ENCODE measurements at regions not wholly inside any gene's neighbourhood (a gene's known extent, or its start where the extent isn't known, plus 50 kb on each side); places are given as distances from the start of the nearest gene placed in this dataset.
"Not testable (repeated sequence)": the region's sequence is repeated elsewhere in the genome, so short reads cannot be mapped to it uniquely, and the experiment has no call there.

- POLR2A ChIA-PET; H3K27me3 ChIP-seq (replicated peaks; ENCODE audit: control insufficient read depth, insufficient read depth, low read length); H3K27ac Mint-ChIP-seq (ENCODE audit: unreplicated experiment); H3K4me1 Mint-ChIP-seq (ENCODE audit: low read depth, unreplicated experiment); H3K36me3 ChIP-seq (ENCODE audit: control insufficient read depth, insufficient read depth, low read length); BruUV-seq (replicated peaks); H3K9me3 Mint-ChIP-seq (ENCODE audit: unreplicated experiment); H3K27me3 Mint-ChIP-seq (ENCODE audit: insufficient read depth, unreplicated experiment); intact Hi-C loops (cut with micrococcal nuclease; ENCODE audit: unreplicated experiment); H3K4me3 ChIP-seq (ENCODE audit: low read depth, low read length); H3K9me3 ChIP-seq; CTCF ChIA-PET; H3K4me1 ChIP-seq; H3K4me3 Mint-ChIP-seq (ENCODE audit: unreplicated experiment); H3K36me3 Mint-ChIP-seq (ENCODE audit: insufficient read depth, unreplicated experiment): not testable (repeated sequence)
- DNase-seq, result peak in 1 of 2 experiments; percentile 49
These were observed 2835.6 kb downstream of the RPIA start for GRCh38 chr2:91527056-91527455.

- not testable (repeated sequence) for H3K27me3 Mint-ChIP-seq (ENCODE audit: insufficient read depth, unreplicated experiment)
These were observed 2836.1 kb downstream of the RPIA start for GRCh38 chr2:91527491-91528031.

GRCh38 chr2:91528361-91528760 is 2836.9 kb downstream of the RPIA start:
- BruUV-seq (replicated peaks); H3K4me3 Mint-ChIP-seq (ENCODE audit: unreplicated experiment); H3K27me3 Mint-ChIP-seq (ENCODE audit: insufficient read depth, unreplicated experiment); H3K27me3 ChIP-seq (replicated peaks; ENCODE audit: control insufficient read depth, insufficient read depth, low read length); POLR2A ChIA-PET; H3K36me3 Mint-ChIP-seq (ENCODE audit: insufficient read depth, unreplicated experiment); CTCF ChIA-PET; H3K9me3 ChIP-seq; H3K36me3 ChIP-seq (ENCODE audit: control insufficient read depth, insufficient read depth, low read length); H3K4me1 Mint-ChIP-seq (ENCODE audit: low read depth, unreplicated experiment); intact Hi-C loops (cut with micrococcal nuclease; ENCODE audit: unreplicated experiment); H3K27ac Mint-ChIP-seq (ENCODE audit: unreplicated experiment); H3K9me3 Mint-ChIP-seq (ENCODE audit: unreplicated experiment); H3K4me3 ChIP-seq (ENCODE audit: low read depth, low read length); H3K4me1 ChIP-seq: not testable (repeated sequence)
- peak in 1 of 2 experiments; percentile 34 for DNase-seq

More at GRCh38 chr2:91527491-91528031, 2836.1 kb downstream of the RPIA start:
- POLR2A ChIA-PET; H3K4me1 ChIP-seq; H3K9me3 Mint-ChIP-seq (ENCODE audit: unreplicated experiment); H3K27ac Mint-ChIP-seq (ENCODE audit: unreplicated experiment); H3K9me3 ChIP-seq; H3K4me3 ChIP-seq (ENCODE audit: low read depth, low read length); H3K27me3 ChIP-seq (replicated peaks; ENCODE audit: control insufficient read depth, insufficient read depth, low read length); intact Hi-C loops (cut with micrococcal nuclease; ENCODE audit: unreplicated experiment); H3K36me3 Mint-ChIP-seq (ENCODE audit: insufficient read depth, unreplicated experiment); H3K4me3 Mint-ChIP-seq (ENCODE audit: unreplicated experiment); BruUV-seq (replicated peaks); H3K36me3 ChIP-seq (ENCODE audit: control insufficient read depth, insufficient read depth, low read length); H3K4me1 Mint-ChIP-seq (ENCODE audit: low read depth, unreplicated experiment); CTCF ChIA-PET: not testable (repeated sequence)
- DNase-seq, result peak in 1 of 2 experiments; percentile 37

- DNase-seq, result peak in 1 of 2 experiments; percentile 15
- BruUV-seq (replicated peaks); H3K27ac Mint-ChIP-seq (ENCODE audit: unreplicated experiment); H3K9me3 Mint-ChIP-seq (ENCODE audit: unreplicated experiment); H3K4me1 Mint-ChIP-seq (ENCODE audit: low read depth, unreplicated experiment); H3K4me3 ChIP-seq (ENCODE audit: low read depth, low read length); H3K36me3 ChIP-seq (ENCODE audit: control insufficient read depth, insufficient read depth, low read length); intact Hi-C loops (cut with micrococcal nuclease; ENCODE audit: unreplicated experiment); CTCF ChIA-PET; H3K36me3 Mint-ChIP-seq (ENCODE audit: insufficient read depth, unreplicated experiment); H3K4me3 Mint-ChIP-seq (ENCODE audit: unreplicated experiment); H3K9me3 ChIP-seq; H3K27me3 Mint-ChIP-seq (ENCODE audit: insufficient read depth, unreplicated experiment); H3K27me3 ChIP-seq (replicated peaks; ENCODE audit: control insufficient read depth, insufficient read depth, low read length); H3K4me1 ChIP-seq; POLR2A ChIA-PET: not testable (repeated sequence)
These were observed 2844.6 kb downstream of the RPIA start for GRCh38 chr2:91536109-91536508.

GRCh38 chr2:91536549-91537263 is 2845.2 kb downstream of the RPIA start:
- H3K4me3 ChIP-seq (ENCODE audit: low read depth, low read length); H3K27me3 Mint-ChIP-seq (ENCODE audit: insufficient read depth, unreplicated experiment); H3K9me3 ChIP-seq; BruUV-seq (replicated peaks); H3K27ac Mint-ChIP-seq (ENCODE audit: unreplicated experiment); H3K4me3 Mint-ChIP-seq (ENCODE audit: unreplicated experiment); intact Hi-C loops (cut with micrococcal nuclease; ENCODE audit: unreplicated experiment); H3K36me3 ChIP-seq (ENCODE audit: control insufficient read depth, insufficient read depth, low read length); H3K27me3 ChIP-seq (replicated peaks; ENCODE audit: control insufficient read depth, insufficient read depth, low read length); H3K9me3 Mint-ChIP-seq (ENCODE audit: unreplicated experiment); H3K4me1 Mint-ChIP-seq (ENCODE audit: low read depth, unreplicated experiment); CTCF ChIA-PET; POLR2A ChIA-PET; H3K36me3 Mint-ChIP-seq (ENCODE audit: insufficient read depth, unreplicated experiment); H3K4me1 ChIP-seq: not testable (repeated sequence)
- DNase-seq, result peak in 1 of 2 experiments; percentile 29

- H3K36me3 ChIP-seq (ENCODE audit: control insufficient read depth, insufficient read depth, low read length); BruUV-seq (replicated peaks); H3K27me3 ChIP-seq (replicated peaks; ENCODE audit: control insufficient read depth, insufficient read depth, low read length); H3K9me3 Mint-ChIP-seq (ENCODE audit: unreplicated experiment); POLR2A ChIA-PET; H3K4me3 ChIP-seq (ENCODE audit: low read depth, low read length); CTCF ChIA-PET; H3K9me3 ChIP-seq; H3K36me3 Mint-ChIP-seq (ENCODE audit: insufficient read depth, unreplicated experiment); intact Hi-C loops (cut with micrococcal nuclease; ENCODE audit: unreplicated experiment); H3K4me1 Mint-ChIP-seq (ENCODE audit: low read depth, unreplicated experiment); H3K27me3 Mint-ChIP-seq (ENCODE audit: insufficient read depth, unreplicated experiment); H3K4me1 ChIP-seq: not testable (repeated sequence)
- DNase-seq, result peak; percentile 40 to 53
- Mint-ChIP-seq H3K4me3 (ENCODE audit: unreplicated experiment) (peak overlapping the region; percentile 53), H3K27ac (ENCODE audit: unreplicated experiment) (peak overlapping the region; percentile 96)
These were observed 2857.8 kb downstream of the RPIA start for GRCh38 chr2:91549316-91549715.

- H3K4me3 Mint-ChIP-seq (ENCODE audit: unreplicated experiment); CTCF ChIA-PET; H3K4me3 ChIP-seq (ENCODE audit: low read depth, low read length); H3K27me3 ChIP-seq (replicated peaks; ENCODE audit: control insufficient read depth, insufficient read depth, low read length); H3K27ac Mint-ChIP-seq (ENCODE audit: unreplicated experiment); POLR2A ChIA-PET; H3K36me3 ChIP-seq (ENCODE audit: control insufficient read depth, insufficient read depth, low read length); intact Hi-C loops (cut with micrococcal nuclease; ENCODE audit: unreplicated experiment); H3K9me3 ChIP-seq; DNase-seq; H3K36me3 Mint-ChIP-seq (ENCODE audit: insufficient read depth, unreplicated experiment); H3K4me1 ChIP-seq; BruUV-seq (replicated peaks); H3K4me1 Mint-ChIP-seq (ENCODE audit: low read depth, unreplicated experiment): not testable (repeated sequence)
- H3K27me3 Mint-ChIP-seq (ENCODE audit: insufficient read depth, unreplicated experiment), result peaks cover 24% of the 10 kb centered on the region
- peaks cover 26% of the 10 kb centered on the region for H3K9me3 Mint-ChIP-seq (ENCODE audit: unreplicated experiment)
These were observed 2866.8 kb downstream of the RPIA start for GRCh38 chr2:91558234-91558633.

Data from Caco-2 (cell line).